GM21515 (cell line): ENCODE measurements at regions not wholly inside any gene's neighbourhood (a gene's known extent, or its start where the extent isn't known, plus 50 kb on each side); places are given as distances from the start of the nearest gene placed in this dataset.
"Not testable (repeated sequence)": the region's sequence is repeated elsewhere in the genome, so short reads cannot be mapped to it uniquely, and the experiment has no call there.

Experiments
- ATAC-seq: cut with Tn5 transposase; IDR thresholded peaks from one replicate; pipeline ENCODE4 v1.9.1; 2021; ENCODE audit not compliant: unreplicated experiment

GRCh38 chr5:106306313-106307028, 1364.3 kb downstream of the EFNA5 start:
- no peak for ATAC-seq

GRCh38 chr5:106303911-106304310, 1366.8 kb downstream of the EFNA5 start:
- no peak for ATAC-seq

GRCh38 chr5:106292654-106293053, 1378.1 kb downstream of the EFNA5 start:
- no peak for ATAC-seq

GRCh38 chr5:106290841-106291240, 1379.9 kb downstream of the EFNA5 start:
- ATAC-seq, result no peak

- ATAC-seq, result no peak
Observed at GRCh38 chr5:106288979-106289378, 1381.8 kb downstream of the EFNA5 start.

- no peak for ATAC-seq
Observed at GRCh38 chr5:106277540-106278096, 1393.1 kb downstream of the EFNA5 start.

- no peak for ATAC-seq
Observed at GRCh38 chr5:106269252-106269843, 1401.4 kb downstream of the EFNA5 start.

GRCh38 chr5:106267256-106267655, 1403.5 kb downstream of the EFNA5 start:
- no peak for ATAC-seq

- no peak for ATAC-seq
Observed at GRCh38 chr5:106262395-106262794, 1408.3 kb downstream of the EFNA5 start.

GRCh38 chr5:106259431-106260090, 1411.2 kb downstream of the EFNA5 start:
- not testable (repeated sequence) for ATAC-seq

- ATAC-seq, result no peak
Observed at GRCh38 chr5:106258591-106259125, 1412.1 kb downstream of the EFNA5 start.

GRCh38 chr5:106254784-106255183, 1416.0 kb downstream of the EFNA5 start:
- ATAC-seq, result no peak

GRCh38 chr5:106246044-106246745, 1424.5 kb downstream of the EFNA5 start:
- not testable (repeated sequence) for ATAC-seq

GRCh38 chr5:106241409-106241808, 1429.3 kb downstream of the EFNA5 start:
- no peak for ATAC-seq

GRCh38 chr5:106205916-106206571, 1464.7 kb downstream of the EFNA5 start:
- no peak for ATAC-seq

- ATAC-seq, result no peak
Observed at GRCh38 chr5:106202035-106202434, 1468.7 kb downstream of the EFNA5 start.

GRCh38 chr5:106200971-106201370, 1469.8 kb downstream of the EFNA5 start:
- ATAC-seq, result no peak

GRCh38 chr5:106195679-106196474, 1474.9 kb downstream of the EFNA5 start:
- no peak for ATAC-seq

GRCh38 chr5:106189121-106189809, 1481.5 kb downstream of the EFNA5 start:
- no peak for ATAC-seq
